Spleen (tissue), 11 donors: ENCODE measurements at regions not wholly inside any gene's neighbourhood (a gene's known extent, or its start where the extent isn't known, plus 50 kb on each side); places are given as distances from the start of the nearest gene placed in this dataset.

ENCODE experiments used
- DNase-seq: peaks from one replicate; pipeline ENCODE4 v3.0.0-alpha.2; 2020
- H3K27ac ChIP-seq, 8 donors: fragments of 200-600 bp; sonication (generic) in 7 of 8; 1 replicate in 4 of 8; 2 replicates in 4 of 8; pipeline versions ENCODE4 v1.5.0 to v1.8.0; 2016 to 2021; ENCODE audit warnings: inconsistent platforms in 4 of 8, mild to moderate bottlenecking in 4 of 8, moderate library complexity in 1 of 8
- H3K27me3 ChIP-seq, 7 donors: fragments of 200-600 bp; sonication (generic) in 6 of 7; replicated peaks in 1 of 7; 1 replicate in 4 of 7; 2 replicates in 3 of 7; pipeline versions ENCODE4 v1.5.0 to v1.8.0; 2016 to 2021; ENCODE audit warnings: inconsistent platforms in 3 of 7, mild to moderate bottlenecking in 1 of 7
- H3K36me3 ChIP-seq, 6 donors: fragments of 200-600 bp; sonication (generic) in 5 of 6; 1 replicate in 4 of 6; 2 replicates in 2 of 6; pipeline versions ENCODE4 v1.5.0 to v1.8.0; 2016 to 2021; ENCODE audit warnings: inconsistent platforms in 2 of 6
- H3K4me1 ChIP-seq, 6 donors: fragments of 200-600 bp; sonication (generic) in 5 of 6; 1 replicate in 3 of 6; 2 replicates in 3 of 6; pipeline versions ENCODE4 v1.5.0 to v1.8.0; 2016 to 2021; ENCODE audit warnings: inconsistent platforms in 3 of 6
- H3K4me3 ChIP-seq, 8 donors: fragments of 200-600 bp; sonication (generic) in 7 of 8; 1 replicate in 4 of 8; 2 replicates in 4 of 8; pipeline versions ENCODE4 v1.5.0 to v1.8.0; 2016 to 2021; ENCODE audit warnings: inconsistent platforms in 4 of 8, mild to moderate bottlenecking in 4 of 8, moderate library complexity in 2 of 8
- H3K9me3 ChIP-seq, 8 donors: fragments of 200-600 bp; sonication (generic) in 7 of 8; 1 replicate in 4 of 8; 2 replicates in 4 of 8; pipeline versions ENCODE4 v1.5.0 to v1.8.0; 2016 to 2021; ENCODE audit warnings: inconsistent platforms in 4 of 8
- CTCF ChIP-seq, 11 experiments: fragments of 200-600 bp in 7 of 11; fragments of 450-650 bp in 4 of 11; sonication (generic) in 4 of 11; IDR thresholded peaks in 8 of 11; conservative IDR thresholded peaks in 3 of 11; 1 replicate in 7 of 11; 2 replicates in 4 of 11; pipeline versions ENCODE4 v1.4.0 to v1.8.0; 2016 to 2021; ENCODE audit warnings: antibody characterized with exemption in 11 of 11, inconsistent platforms in 4 of 11, mild to moderate bottlenecking in 1 of 11
- POLR2A ChIP-seq, 3 donors: fragments of 450-650 bp; IDR thresholded peaks; one replicate each; pipeline ENCODE4 v1.5.1; 2017; ENCODE audit warnings: antibody characterized with exemption in 3 of 3, mild to moderate bottlenecking in 1 of 3
- POLR2AphosphoS5 ChIP-seq, 3 donors: sonication (generic); formaldehyde crosslinking; IDR thresholded peaks; one replicate each; pipeline ENCODE4 v1.5.1; 2017; ENCODE audit warnings: antibody characterized with exemption in 3 of 3
- WGBS, 5 donors: extraction: QIAGEN DNeasy Blood & Tissue Kit in 3 of 5; methylation state at CpG; one replicate each; pipeline versions ENCODE4 v1.1.5 to v1.1.7; 2013 to 2018; 5-methylcytosine and 5-hydroxymethylcytosine counted together
- intact Hi-C: fragments of 100-400 bp; cut with DNase I; formaldehyde crosslinking; loops from one replicate; pipeline ENCODE4 v1.15.0; 2023; ENCODE audit warnings: low total_unique reads
- donor health status: healthy with polysubstance abuse.
- donor health status: DM: no; HTN: no; CAD: no; lungs with moderate emphysema.
- donor health status: DM: no; HTN: no; CAD: no.
- donor health status: Bipolar disorder and iron deficiency.
- donor health status: healthy.
- donor health status: DM: no; HTN: no; CAD: no.
- donor health status: DM: yes; HTN: yes; CAD: no.

GRCh38 chr19:33878030-33878544 is 81.4 kb downstream of the KCTD15 start:
- DNase-seq = peak; percentile 14
- Histone ChIP-seq H3K4me1 (peaks cover 7 to 31% (median 15%) of the 10 kb centered on the region in 6 donors), H3K27ac (peak overlapping the region in 2 of 8 donors; percentile 33 to 78), H3K36me3 (no peaks in the 10 kb centered on the region), H3K4me3 (no peak overlapping the region), H3K9me3 (no peaks in the 10 kb centered on the region), H3K27me3 (no peaks in the 10 kb centered on the region)
- 83 to 90% (median 85%) methylated on average over 13 of the region's 13 CpGs for WGBS, 5 donors
- intact Hi-C loops = no loop called here
- no peak for TF ChIP-seq CTCF (IDR thresholded peaks at IDR 0.05 in 8 of 11, conservative IDR thresholded peaks at IDR 0.05 in 3 of 11)
- TF ChIP-seq POLR2A (IDR thresholded peaks at IDR 0.05) = no peak
- no peak for TF ChIP-seq POLR2AphosphoS5 (IDR thresholded peaks at IDR 0.05)

- peaks cover 0 to 6% (median 0%) of the 10 kb centered on the region in 7 donors for H3K27me3 ChIP-seq
- H3K9me3 ChIP-seq = no peaks in the 10 kb centered on the region
- intact Hi-C loops = no loop called here
- DNase-seq = peak; percentile 72
- peak overlapping the region; percentile 36 to 78 (median 74) for H3K27ac ChIP-seq
- WGBS, 5 donors = 83 to 90% (median 89%) methylated on average over 8 to 11 of the region's 11 CpGs
- TF ChIP-seq POLR2AphosphoS5 (IDR thresholded peaks at IDR 0.05) (no peak), CTCF (IDR thresholded peaks at IDR 0.05 in 8 of 11, conservative IDR thresholded peaks at IDR 0.05 in 3 of 11) (no peak), POLR2A (IDR thresholded peaks at IDR 0.05) (no peak)
- no peaks in the 10 kb centered on the region for H3K36me3 ChIP-seq
- H3K4me1 ChIP-seq = peaks cover 9 to 42% (median 23%) of the 10 kb centered on the region in 6 donors
- H3K4me3 ChIP-seq = no peak overlapping the region
Measured at GRCh38 chr19:33878910-33879810, 82.5 kb downstream of the KCTD15 start.

DNA sequence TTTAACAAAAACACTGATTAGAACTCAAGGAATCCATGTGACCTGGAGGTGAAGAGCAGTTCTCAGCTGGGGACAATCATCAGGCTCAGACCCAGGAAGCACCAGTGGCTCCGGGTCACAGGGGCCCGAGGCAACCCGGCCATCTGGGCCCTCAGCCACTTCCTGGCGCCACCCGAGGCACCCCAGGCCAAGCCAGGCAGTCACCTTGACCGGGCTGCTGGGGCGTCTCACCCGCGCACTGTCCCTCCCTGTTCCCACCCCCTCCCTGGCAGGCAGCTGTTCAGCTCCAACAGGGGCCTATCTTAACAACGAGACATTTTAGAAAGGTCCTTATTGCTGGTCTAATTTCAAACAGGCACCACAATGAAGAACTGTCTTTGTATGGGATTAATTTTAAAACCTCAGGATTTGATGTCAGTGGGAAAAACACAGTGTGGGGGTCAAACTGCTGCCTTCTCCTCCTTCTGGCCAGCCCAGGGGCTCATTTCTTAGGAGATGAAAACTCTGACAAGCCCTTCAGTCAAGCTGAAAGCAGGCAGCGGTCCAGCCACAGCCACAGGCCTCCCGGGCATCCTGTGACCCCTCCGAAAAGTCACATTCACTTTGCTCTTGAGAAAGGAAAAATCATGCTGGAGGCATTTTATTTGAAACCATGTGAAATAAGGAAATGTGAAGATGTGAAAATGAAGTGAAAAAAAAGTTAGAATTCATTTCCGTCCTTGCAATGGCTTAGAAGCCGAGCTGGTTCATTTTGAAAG is 83.3 kb downstream of the KCTD15 start:
- intact Hi-C loops = no loop called here
- Histone ChIP-seq H3K27ac (peak overlapping the region; percentile 36 to 78 (median 74)), H3K27me3 (peaks cover 0 to 7% (median 0%) of the 10 kb centered on the region in 7 donors), H3K4me1 (peaks cover 11 to 46% (median 27%) of the 10 kb centered on the region in 6 donors), H3K9me3 (no peaks in the 10 kb centered on the region), H3K4me3 (no peak overlapping the region), H3K36me3 (no peaks in the 10 kb centered on the region)
- DNase-seq = peak; percentile 78
- WGBS, 5 donors = 50 to 64% (median 53%) methylated on average over 9 to 15 of the region's 15 CpGs
- peak; percentile 53 to 83 (median 66) for TF ChIP-seq POLR2AphosphoS5 (IDR thresholded peaks at IDR 0.05)
- no peak for TF ChIP-seq CTCF (IDR thresholded peaks at IDR 0.05 in 8 of 11, conservative IDR thresholded peaks at IDR 0.05 in 3 of 11)
